Pancreas (tissue), 10 donors: ENCODE measurements at regions not wholly inside any gene's neighbourhood (a gene's known extent, or its start where the extent isn't known, plus 50 kb on each side); places are given as distances from the start of the nearest gene placed in this dataset.

ENCODE experiments used
- ATAC-seq, 4 donors: fragments of 200-7000 bp; cut with Tn5 transposase; one replicate each; pipeline versions ENCODE4 v1.8.0 to v1.9.1; 2020; ENCODE audit warnings: mild to moderate bottlenecking in 4 of 4, moderate library complexity in 4 of 4
- DNase-seq, 6 donors: peaks; one replicate each; pipeline ENCODE4 v3.0.0-alpha.2; 2020
- FAIRE-seq: peaks from 2 replicates; lab custom pipeline; 2012; peaks lifted over from hg19 to GRCh38; lab: Jason Lieb, UNC
- H3K27ac ChIP-seq, 4 donors: fragments of 200-600 bp; sonication (generic); 1 replicate in 3 of 4; 2 replicates in 1 of 4; pipeline versions ENCODE4 v1.5.0 to v1.8.0; 2020
- H3K27me3 ChIP-seq, 4 donors: fragments of 200-600 bp; one replicate each; pipeline ENCODE4 v1.8.0; 2021
- H3K36me3 ChIP-seq, 3 donors: fragments of 200-600 bp; sonication (generic) in 1 of 3; one replicate each; pipeline versions ENCODE4 v1.5.0 to v1.8.0; 2020 to 2021
- H3K4me1 ChIP-seq, 3 donors: fragments of 200-600 bp; one replicate each; pipeline ENCODE4 v1.8.0; 2021
- H3K4me3 ChIP-seq, 4 donors: fragments of 200-600 bp; sonication (generic) in 2 of 4; one replicate each; pipeline versions ENCODE4 v1.5.0 to v1.8.0; 2020 to 2021
- H3K9me3 ChIP-seq, 4 donors: fragments of 200-600 bp; one replicate each; pipeline ENCODE4 v1.8.0; 2021
- WGBS, 2 donors: extraction: QIAGEN DNeasy Blood & Tissue Kit; methylation state at CpG; one replicate each; pipeline ENCODE4 v1.1.7; 2013; 5-methylcytosine and 5-hydroxymethylcytosine counted together
- intact Hi-C, 3 donors: fragments of 100-400 bp; cut with DNase I; formaldehyde crosslinking; loops; one replicate each; pipeline versions ENCODE4 v1.11.1 to v1.14.2; 2022
- TF ChIP-seq, protein P1 (sequence below), 4 donors: fragments of 200-600 bp; sonication (generic) in 3 of 4; IDR thresholded peaks; one replicate each; pipeline versions ENCODE4 v1.5.0 to v1.8.0; 2021; ENCODE audit warnings: antibody characterized with exemption in 4 of 4
- donor health status: healthy with polysubstance abuse.
- donor health status: DM: no; HTN: no; CAD: no; lungs with moderate emphysema.
- donor health status: DM: no; HTN: no; CAD: no.
- donor health status: control.
- donor health status: control.
- donor health status: Bipolar disorder and iron deficiency.
- donor health status: DM: yes; HTN: yes; CAD: no.
- donor health status: DM: no; HTN: no; CAD: no.
- donor health status: DM: no; HTN: no; CAD: no.
- donor health status: DM: yes; HTN: yes; CAD: no.

DNA sequence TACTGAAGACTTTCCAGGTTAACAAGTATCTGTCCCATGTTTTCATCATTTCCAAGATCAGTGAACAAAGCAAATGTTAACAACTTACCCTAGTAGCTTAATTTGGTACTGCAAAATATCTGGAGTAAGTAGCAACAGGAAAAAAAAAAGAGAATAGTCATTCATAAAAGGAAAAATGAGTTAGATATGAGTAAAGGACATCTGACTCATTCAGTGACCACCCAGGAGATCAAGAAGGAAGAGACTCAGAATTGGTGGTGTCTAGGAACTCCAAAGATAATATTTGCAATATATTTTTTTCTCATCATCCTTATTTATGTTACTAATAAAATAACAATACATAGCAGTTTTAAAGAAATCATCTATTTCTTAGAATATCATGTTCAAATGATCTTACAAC lies 253.8 kb upstream of the COL8A1 start:
- H3K27me3 ChIP-seq = no peaks in the 10 kb centered on the region
- H3K36me3 ChIP-seq = no peaks in the 10 kb centered on the region
- FAIRE-seq (no peak), DNase-seq (no peak), ATAC-seq (no peak)
- no peaks in the 10 kb centered on the region for H3K9me3 ChIP-seq
- no peak overlapping the region for H3K27ac ChIP-seq
- no peak overlapping the region for H3K4me3 ChIP-seq
- intact Hi-C loops = no loop called here
- no peaks in the 10 kb centered on the region for H3K4me1 ChIP-seq
- TF ChIP-seq, protein P1, sequence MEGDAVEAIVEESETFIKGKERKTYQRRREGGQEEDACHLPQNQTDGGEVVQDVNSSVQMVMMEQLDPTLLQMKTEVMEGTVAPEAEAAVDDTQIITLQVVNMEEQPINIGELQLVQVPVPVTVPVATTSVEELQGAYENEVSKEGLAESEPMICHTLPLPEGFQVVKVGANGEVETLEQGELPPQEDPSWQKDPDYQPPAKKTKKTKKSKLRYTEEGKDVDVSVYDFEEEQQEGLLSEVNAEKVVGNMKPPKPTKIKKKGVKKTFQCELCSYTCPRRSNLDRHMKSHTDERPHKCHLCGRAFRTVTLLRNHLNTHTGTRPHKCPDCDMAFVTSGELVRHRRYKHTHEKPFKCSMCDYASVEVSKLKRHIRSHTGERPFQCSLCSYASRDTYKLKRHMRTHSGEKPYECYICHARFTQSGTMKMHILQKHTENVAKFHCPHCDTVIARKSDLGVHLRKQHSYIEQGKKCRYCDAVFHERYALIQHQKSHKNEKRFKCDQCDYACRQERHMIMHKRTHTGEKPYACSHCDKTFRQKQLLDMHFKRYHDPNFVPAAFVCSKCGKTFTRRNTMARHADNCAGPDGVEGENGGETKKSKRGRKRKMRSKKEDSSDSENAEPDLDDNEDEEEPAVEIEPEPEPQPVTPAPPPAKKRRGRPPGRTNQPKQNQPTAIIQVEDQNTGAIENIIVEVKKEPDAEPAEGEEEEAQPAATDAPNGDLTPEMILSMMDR (IDR thresholded peaks at IDR 0.05) = no peak

DNA sequence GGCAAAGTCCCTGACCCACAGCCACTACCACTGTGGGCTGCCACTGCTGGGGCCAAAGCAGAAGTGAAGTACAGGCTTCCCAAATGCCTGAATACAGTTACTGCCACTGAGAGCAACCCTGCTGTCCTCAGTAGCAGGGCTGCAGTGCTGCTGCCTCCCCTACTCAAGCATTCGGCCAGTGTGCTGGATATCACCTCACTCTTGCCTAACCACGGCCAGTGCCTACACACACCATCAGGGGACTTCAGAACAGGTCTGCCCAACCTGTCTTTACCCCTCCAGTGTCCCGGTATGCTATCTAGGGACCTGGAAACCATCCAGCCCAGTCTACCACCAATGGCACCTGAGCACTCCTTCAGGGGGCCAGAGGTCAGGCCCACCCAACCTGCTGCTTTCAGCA lies 261.5 kb upstream of the COL8A1 start:
- Histone ChIP-seq H3K36me3 (no peaks in the 10 kb centered on the region), H3K27me3 (no peaks in the 10 kb centered on the region), H3K9me3 (no peaks in the 10 kb centered on the region), H3K27ac (no peak overlapping the region), H3K4me3 (no peak overlapping the region), H3K4me1 (no peaks in the 10 kb centered on the region)
- intact Hi-C loops = no loop called here
- TF ChIP-seq, protein P1 (IDR thresholded peaks at IDR 0.05) = no peak
- DNase-seq (peak in 1 of 6 donors; percentile 21), ATAC-seq (no peak), FAIRE-seq (no peak)
- 56 to 77% methylated on average over 3 of the region's 3 CpGs for WGBS, 2 donors

DNA sequence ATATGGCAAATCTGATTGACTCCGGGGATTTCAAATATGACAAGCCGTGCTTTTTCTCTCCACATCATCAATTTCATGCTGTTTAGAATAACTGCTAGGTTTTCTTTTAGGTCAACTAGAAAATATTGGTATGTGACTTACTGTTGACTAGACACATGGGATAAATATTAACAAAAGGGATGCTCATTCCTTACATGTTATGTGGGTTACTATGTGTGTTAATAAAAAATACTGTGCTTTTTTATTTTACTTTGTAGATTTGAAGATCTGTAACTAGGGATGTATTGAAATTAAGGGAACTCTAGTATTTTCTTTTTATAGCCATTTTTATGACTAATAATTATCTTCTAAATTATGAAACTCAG lies 264.6 kb upstream of the COL8A1 start:
- ATAC-seq (no peak), DNase-seq (no peak), FAIRE-seq (no peak)
- Histone ChIP-seq H3K27me3 (no peaks in the 10 kb centered on the region), H3K4me1 (no peaks in the 10 kb centered on the region), H3K9me3 (no peaks in the 10 kb centered on the region), H3K36me3 (no peaks in the 10 kb centered on the region), H3K27ac (no peak overlapping the region), H3K4me3 (no peak overlapping the region)
- intact Hi-C loops = no loop called here
- TF ChIP-seq, protein P1 (IDR thresholded peaks at IDR 0.05) = no peak
- 70 to 86% methylated on average over 2 of the region's 2 CpGs for WGBS, 2 donors

DNA sequence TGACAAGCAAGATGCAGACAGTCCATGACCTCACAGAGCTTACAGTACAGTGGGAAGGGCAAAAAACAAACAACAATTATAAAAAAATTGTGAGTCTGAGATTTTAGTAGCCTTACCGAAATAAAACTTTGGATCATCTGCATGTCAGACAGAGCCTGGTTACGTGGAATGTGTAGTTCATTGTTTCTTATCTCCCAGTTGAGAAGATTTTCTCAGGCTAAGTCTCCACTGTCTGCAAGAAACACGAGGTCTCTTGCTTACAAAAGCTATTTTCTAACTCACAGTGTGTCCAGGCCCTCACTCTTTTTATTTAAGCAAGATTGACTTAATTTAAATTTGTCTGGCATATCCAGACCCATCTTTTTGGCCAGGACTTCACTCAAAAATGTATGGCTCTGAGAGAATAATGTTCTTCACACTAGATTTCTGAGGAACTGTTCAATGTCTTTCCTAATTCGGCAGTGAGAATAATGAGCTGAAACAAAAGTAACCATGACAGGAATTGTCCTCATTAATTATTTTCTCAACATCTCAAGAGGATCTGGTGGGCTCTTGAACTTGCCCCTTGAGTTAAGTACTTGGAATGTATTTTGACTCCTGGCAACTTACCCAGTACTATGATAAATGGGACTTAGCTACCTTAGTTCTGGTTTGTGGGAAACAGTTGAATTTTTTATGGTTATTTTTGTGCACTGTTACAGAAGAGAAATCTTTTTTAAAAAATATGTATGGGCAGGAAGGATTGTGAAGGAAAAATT lies 265.1 kb upstream of the COL8A1 start:
- H3K4me3 ChIP-seq = no peak overlapping the region
- no peaks in the 10 kb centered on the region for H3K36me3 ChIP-seq
- no peak for ATAC-seq
- no peak for DNase-seq
- intact Hi-C loops = no loop called here
- H3K4me1 ChIP-seq = no peaks in the 10 kb centered on the region
- H3K27me3 ChIP-seq = no peaks in the 10 kb centered on the region
- no peak for FAIRE-seq
- WGBS, 2 donors = 31 to 46% methylated on average over 4 of the region's 4 CpGs
- TF ChIP-seq, protein P1 (IDR thresholded peaks at IDR 0.05) = no peak
- H3K9me3 ChIP-seq = no peaks in the 10 kb centered on the region
- H3K27ac ChIP-seq = no peak overlapping the region

DNA sequence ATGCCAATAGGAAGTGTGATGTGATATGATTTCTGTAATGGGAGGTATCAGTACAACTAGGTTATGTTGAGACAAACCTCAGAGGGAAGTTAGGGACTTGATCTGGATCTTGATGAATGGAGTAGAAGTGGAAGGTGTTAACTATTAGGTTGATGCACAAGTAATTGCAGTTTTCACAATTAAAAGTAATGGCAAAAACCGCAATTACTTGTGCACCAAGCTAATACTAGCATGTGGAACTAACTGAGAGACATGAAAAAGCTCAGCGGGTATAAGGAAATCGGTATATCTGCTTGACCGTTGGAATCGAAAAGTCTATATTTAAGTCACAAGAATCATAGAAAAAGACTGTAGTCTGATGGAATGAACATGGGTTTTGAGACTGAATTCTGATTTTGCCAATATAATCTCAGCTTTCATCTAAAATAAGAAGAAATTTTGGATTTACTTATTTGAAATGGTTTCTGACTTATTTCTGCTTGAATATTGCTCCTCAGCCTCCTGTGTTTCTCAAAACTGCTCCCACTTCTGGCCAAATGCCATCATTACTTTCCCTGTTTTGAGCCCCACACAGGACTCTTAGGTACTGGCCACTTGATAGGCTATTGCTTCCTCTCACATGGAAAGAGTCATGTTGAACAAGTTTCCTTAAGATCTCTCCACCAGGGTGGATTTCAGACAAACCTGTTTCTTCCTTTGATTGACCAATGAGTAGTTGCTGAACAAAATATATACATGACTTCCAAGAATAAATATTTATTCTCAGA lies 271.5 kb upstream of the COL8A1 start:
- no peak for DNase-seq

More for the DNA sequence above, 271.5 kb upstream of the COL8A1 start:
- Histone ChIP-seq H3K27ac (no peak overlapping the region), H3K27me3 (no peaks in the 10 kb centered on the region), H3K4me1 (no peaks in the 10 kb centered on the region), H3K4me3 (no peak overlapping the region), H3K36me3 (no peaks in the 10 kb centered on the region), H3K9me3 (no peaks in the 10 kb centered on the region)
- FAIRE-seq = no peak
- no peak for ATAC-seq
- intact Hi-C loops = no loop called here
- TF ChIP-seq, protein P1 (IDR thresholded peaks at IDR 0.05) = no peak
- 55 to 82% methylated on average over 5 of the region's 5 CpGs for WGBS, 2 donors
